ENCODE measurements at regions not wholly inside any gene's neighbourhood (a gene's known extent, or its start where the extent isn't known, plus 50 kb on each side); places are given as distances from the start of the nearest gene placed in this dataset.

DNA sequence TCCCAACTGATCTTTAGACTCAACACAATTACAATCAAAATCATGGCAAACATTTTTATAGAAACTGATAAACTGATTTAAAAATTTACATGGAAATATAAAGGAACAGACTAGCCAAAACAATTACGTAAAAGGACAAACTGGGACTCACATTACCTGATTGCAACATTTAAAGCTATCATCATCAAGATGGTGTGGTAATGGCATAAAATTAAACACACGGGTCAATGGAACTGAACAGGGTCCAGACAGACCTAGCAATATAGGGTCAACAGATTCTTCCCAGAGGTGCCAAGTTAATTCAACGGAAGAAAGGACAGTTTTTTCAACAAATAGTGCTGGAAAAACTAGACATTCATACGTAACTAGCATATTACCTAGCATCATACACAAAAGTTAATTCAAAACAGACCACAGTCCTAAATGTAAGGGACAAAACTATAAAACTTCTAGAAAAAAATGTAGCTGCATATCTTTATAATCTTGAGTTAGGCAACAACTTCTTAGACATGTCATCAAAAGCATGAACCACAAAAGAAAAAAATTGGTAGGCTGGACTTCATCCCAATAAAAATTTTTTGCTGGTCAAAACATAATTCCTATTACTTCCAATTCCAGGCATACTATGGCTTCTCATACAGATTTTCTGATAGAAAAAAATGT lies 147.4 kb upstream of the BEND6 start:
- no peak for DNase-seq
- Histone ChIP-seq H3K4me3 (no peak overlapping the region), H3K9me3 (no peaks in the 10 kb centered on the region), H3K4me1 (peaks cover 0 to 22% (median under 1%) of the 10 kb centered on the region in 4 donors), H3K36me3 (no peaks in the 10 kb centered on the region), H3K27ac (no peak overlapping the region), H3K27me3 (no peaks in the 10 kb centered on the region)
- intact Hi-C loops (cut with DNase I; ENCODE audit: low total_unique reads) = no loop called here
- TF ChIP-seq POLR2AphosphoS5 (IDR thresholded peaks at IDR 0.05) (no peak), POLR2A (IDR thresholded peaks at IDR 0.05) (no peak), EP300 (IDR thresholded peaks at IDR 0.05) (no peak)
- TF ChIP-seq, protein P1, sequence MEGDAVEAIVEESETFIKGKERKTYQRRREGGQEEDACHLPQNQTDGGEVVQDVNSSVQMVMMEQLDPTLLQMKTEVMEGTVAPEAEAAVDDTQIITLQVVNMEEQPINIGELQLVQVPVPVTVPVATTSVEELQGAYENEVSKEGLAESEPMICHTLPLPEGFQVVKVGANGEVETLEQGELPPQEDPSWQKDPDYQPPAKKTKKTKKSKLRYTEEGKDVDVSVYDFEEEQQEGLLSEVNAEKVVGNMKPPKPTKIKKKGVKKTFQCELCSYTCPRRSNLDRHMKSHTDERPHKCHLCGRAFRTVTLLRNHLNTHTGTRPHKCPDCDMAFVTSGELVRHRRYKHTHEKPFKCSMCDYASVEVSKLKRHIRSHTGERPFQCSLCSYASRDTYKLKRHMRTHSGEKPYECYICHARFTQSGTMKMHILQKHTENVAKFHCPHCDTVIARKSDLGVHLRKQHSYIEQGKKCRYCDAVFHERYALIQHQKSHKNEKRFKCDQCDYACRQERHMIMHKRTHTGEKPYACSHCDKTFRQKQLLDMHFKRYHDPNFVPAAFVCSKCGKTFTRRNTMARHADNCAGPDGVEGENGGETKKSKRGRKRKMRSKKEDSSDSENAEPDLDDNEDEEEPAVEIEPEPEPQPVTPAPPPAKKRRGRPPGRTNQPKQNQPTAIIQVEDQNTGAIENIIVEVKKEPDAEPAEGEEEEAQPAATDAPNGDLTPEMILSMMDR (IDR thresholded peaks at IDR 0.05) = no peak
- WGBS, 5 donors = 89 to 94% (median 92%) methylated on average over 4 of the region's 4 CpGs

DNA sequence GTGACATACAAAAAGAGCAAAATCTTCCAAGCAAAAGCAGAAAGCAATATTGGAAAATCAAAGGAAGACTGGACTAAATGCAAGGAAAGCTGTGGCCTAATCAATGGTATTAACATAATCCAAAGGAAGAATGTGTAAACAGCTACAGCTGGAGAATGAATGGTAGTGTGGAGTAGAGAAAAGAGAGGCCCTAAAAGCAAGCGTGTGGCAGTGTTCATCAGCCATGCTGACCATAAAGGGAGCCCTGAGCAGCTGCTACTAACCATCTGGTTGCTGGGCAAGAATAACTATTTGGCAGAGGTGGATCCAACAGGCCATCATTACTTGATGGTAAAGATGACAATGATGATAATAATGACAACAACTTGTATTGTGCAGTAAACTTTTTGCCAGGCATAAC lies 148.5 kb upstream of the BEND6 start:
- Histone ChIP-seq H3K27me3 (no peaks in the 10 kb centered on the region), H3K36me3 (no peaks in the 10 kb centered on the region), H3K9me3 (no peaks in the 10 kb centered on the region), H3K4me1 (peaks cover 0 to 29% (median 4%) of the 10 kb centered on the region in 4 donors), H3K27ac (no peak overlapping the region), H3K4me3 (no peak overlapping the region)
- DNase-seq = no peak
- intact Hi-C loops (cut with DNase I; ENCODE audit: low total_unique reads) = no loop called here
- no peak for TF ChIP-seq EP300 (IDR thresholded peaks at IDR 0.05)
- TF ChIP-seq, protein P1 (IDR thresholded peaks at IDR 0.05) = no peak
- TF ChIP-seq POLR2A (IDR thresholded peaks at IDR 0.05) = no peak
- TF ChIP-seq POLR2AphosphoS5 (IDR thresholded peaks at IDR 0.05) = no peak
- WGBS, 5 donors = 53 to 87% (median 76%) methylated on average over 1 of the region's 1 CpG

DNA sequence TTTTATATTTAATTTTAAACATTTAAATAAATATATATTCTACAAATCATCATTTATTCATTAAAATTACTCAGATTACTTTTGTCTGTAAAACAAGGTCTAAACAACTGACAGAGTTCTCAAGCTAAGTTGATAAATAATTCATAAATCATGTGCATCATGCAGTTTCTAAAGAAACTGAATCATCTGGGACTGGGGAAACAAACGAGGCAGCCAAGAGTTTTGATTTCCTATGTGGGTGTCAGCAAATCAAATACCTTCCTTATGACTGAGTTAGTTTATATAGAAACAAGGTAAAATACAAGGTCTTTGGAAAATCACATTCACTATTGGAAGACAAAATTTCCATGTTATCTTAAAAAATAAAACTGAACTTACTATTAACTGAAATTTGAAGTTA lies 149.9 kb upstream of the BEND6 start:
- H3K4me3 ChIP-seq = no peak overlapping the region
- TF ChIP-seq, protein P1 (IDR thresholded peaks at IDR 0.05) = no peak
- TF ChIP-seq EP300 (IDR thresholded peaks at IDR 0.05) (no peak), POLR2A (IDR thresholded peaks at IDR 0.05) (no peak), POLR2AphosphoS5 (IDR thresholded peaks at IDR 0.05) (no peak)
- WGBS, 5 donors = 23 to 55% (median 33%) methylated on average over 1 of the region's 1 CpG
- no peak for DNase-seq
- intact Hi-C loops (cut with DNase I; ENCODE audit: low total_unique reads) = no loop called here
- H3K9me3 ChIP-seq = no peaks in the 10 kb centered on the region
- H3K27ac ChIP-seq = no peak overlapping the region
- no peaks in the 10 kb centered on the region for H3K36me3 ChIP-seq
- H3K4me1 ChIP-seq = peaks cover 0 to 34% (median 4%) of the 10 kb centered on the region in 4 donors
- no peaks in the 10 kb centered on the region for H3K27me3 ChIP-seq

DNA sequence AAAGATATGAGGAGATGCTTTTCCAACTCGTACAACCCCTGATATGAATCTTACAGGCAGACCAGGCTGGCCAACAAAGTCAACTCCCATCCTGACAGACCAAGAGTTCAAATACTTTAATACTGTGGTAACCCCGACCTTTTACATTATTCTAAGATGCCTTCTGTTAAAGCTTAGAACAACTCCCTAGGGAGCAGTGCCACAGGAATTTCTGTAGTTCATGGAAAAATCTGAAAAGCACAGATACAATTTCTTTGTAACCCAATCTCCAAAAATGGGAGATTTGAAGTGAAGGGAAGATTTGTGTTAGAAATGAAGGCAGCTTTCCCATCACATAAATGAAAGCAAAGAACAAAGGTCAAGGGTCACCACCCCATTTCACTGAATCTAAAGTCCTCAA lies 151.3 kb upstream of the BEND6 start:
- Histone ChIP-seq H3K27ac (no peak overlapping the region), H3K4me3 (no peak overlapping the region), H3K27me3 (no peaks in the 10 kb centered on the region), H3K9me3 (no peaks in the 10 kb centered on the region), H3K36me3 (no peaks in the 10 kb centered on the region), H3K4me1 (peaks cover 0 to 37% (median 4%) of the 10 kb centered on the region in 4 donors)
- DNase-seq = no peak
- 53 to 68% (median 61%) methylated on average over 2 of the region's 2 CpGs for WGBS, 5 donors
- intact Hi-C loops (cut with DNase I; ENCODE audit: low total_unique reads) = no loop called here
- TF ChIP-seq, protein P1 (IDR thresholded peaks at IDR 0.05) = no peak
- TF ChIP-seq POLR2A (IDR thresholded peaks at IDR 0.05) = no peak
- no peak for TF ChIP-seq EP300 (IDR thresholded peaks at IDR 0.05)
- TF ChIP-seq POLR2AphosphoS5 (IDR thresholded peaks at IDR 0.05) = no peak
